DND-41 (cell line): ENCODE measurements at regions not wholly inside any gene's neighbourhood (a gene's known extent, or its start where the extent isn't known, plus 50 kb on each side); places are given as distances from the start of the nearest gene placed in this dataset.

Source experiments
- ATAC-seq: fragments of 200-7000 bp; cut with Tn5 transposase; 3 replicates; pipeline ENCODE4 v1.9.1; 2021; ENCODE audit warnings: low read depth; ENCODE audit not compliant: insufficient read depth
- DNase-seq: peaks from one replicate; pipeline ENCODE4 v3.0.0-alpha.2; 2020
- H2AFZ ChIP-seq: 2 replicates; pipeline ENCODE4 v1.6.0; 2012; ENCODE audit warnings: low read depth, low read length
- H3K27ac ChIP-seq: 2 replicates; pipeline ENCODE4 v1.5.1; 2012; ENCODE audit warnings: low read length, inconsistent platforms
- H3K27me3 ChIP-seq: fragments of 200-600 bp; sonication (generic); 2 replicates; pipeline ENCODE4 v1.6.0; 2012; ENCODE audit warnings: low read length, mild to moderate bottlenecking, inconsistent platforms; ENCODE audit not compliant: insufficient read depth, poor library complexity
- H3K36me3 ChIP-seq: 2 replicates; pipeline ENCODE4 v1.5.1; 2012; ENCODE audit warnings: low read length, inconsistent platforms; ENCODE audit not compliant: insufficient read depth
- H3K4me1 ChIP-seq: 2 replicates; pipeline ENCODE4 v1.5.1; 2012; ENCODE audit warnings: mild to moderate bottlenecking, low read length; ENCODE audit not compliant: insufficient read depth
- H3K4me2 ChIP-seq: 2 replicates; pipeline ENCODE4 v1.6.0; 2012; ENCODE audit warnings: mild to moderate bottlenecking, moderate library complexity, low read length, inconsistent platforms; ENCODE audit not compliant: insufficient read depth
- H3K4me3 ChIP-seq, 2 experiments: fragments of 200-600 bp in 1 of 2; shearing (Covaris generic) in 1 of 2; 2 replicates each; pipeline ENCODE4 v1.5.1; 2012 to 2016; ENCODE audit warnings: inconsistent platforms in 2 of 2, low read length in 2 of 2, mild to moderate bottlenecking in 2 of 2, low read depth in 1 of 2, moderate library complexity in 1 of 2
- H3K79me2 ChIP-seq: 2 replicates; pipeline ENCODE4 v1.6.0; 2012; ENCODE audit warnings: low read length, inconsistent platforms; ENCODE audit not compliant: insufficient read depth
- H3K9ac ChIP-seq: 2 replicates; pipeline ENCODE4 v1.6.0; 2012; ENCODE audit warnings: low read depth, mild to moderate bottlenecking, inconsistent platforms, low read length, moderate library complexity
- H3K9me3 ChIP-seq: 2 replicates; pipeline ENCODE4 v1.5.1; 2012; ENCODE audit warnings: low read length, moderate library complexity, mild to moderate bottlenecking, inconsistent platforms; ENCODE audit not compliant: insufficient read depth, severe bottlenecking
- H4K20me1 ChIP-seq: 2 replicates; pipeline ENCODE4 v1.6.0; 2012; ENCODE audit warnings: low read length; ENCODE audit not compliant: insufficient read depth
- CTCF ChIP-seq: IDR thresholded peaks from 2 replicates; pipeline ENCODE4 v1.5.1; 2012; ENCODE audit warnings: borderline replicate concordance, low read length, moderate library complexity, mild to moderate bottlenecking; ENCODE audit not compliant: poor library complexity, severe bottlenecking; ENCODE audit errors: extremely low read depth
- EZH2 ChIP-seq: IDR thresholded peaks from 3 replicates; pipeline ENCODE4 v1.6.1; 2012; ENCODE audit warnings: borderline replicate concordance, low read depth, mild to moderate bottlenecking, moderate library complexity, low read length, inconsistent platforms; ENCODE audit not compliant: severe bottlenecking

DNA sequence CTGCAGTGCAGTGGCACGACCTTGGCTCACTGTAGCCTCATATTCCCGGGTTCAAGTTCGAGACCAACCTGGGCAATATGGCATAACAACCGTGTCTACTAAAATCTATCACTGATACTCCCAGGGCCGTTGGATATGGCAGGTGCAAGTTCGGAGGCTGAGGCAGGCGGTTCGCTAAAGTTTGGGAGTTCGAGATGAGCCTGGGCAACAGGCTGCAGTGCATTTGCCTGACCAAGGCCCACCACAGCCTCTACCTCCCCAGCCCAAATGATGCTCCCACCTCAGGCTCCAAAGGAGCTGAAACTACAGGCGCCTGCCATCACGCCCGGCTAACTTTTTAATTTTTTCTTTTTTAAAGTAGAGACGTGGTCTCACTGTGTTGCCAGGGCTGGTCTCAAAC is 177.1 kb upstream of the ALG10B start:
- Histone ChIP-seq H3K4me3 (no peak overlapping the region), H3K9ac (no peak overlapping the region), H3K4me2 (no peak overlapping the region), H3K79me2 (no peaks in the 10 kb centered on the region), H3K9me3 (no peaks in the 10 kb centered on the region), H2AFZ (peak overlapping the region; percentile 56; the same call in 1 of the 2 replicates), H3K27me3 (no peaks in the 10 kb centered on the region), H3K36me3 (no peaks in the 10 kb centered on the region), H3K4me1 (0 out of 2 replicates have a peak, but pooled peaks cover 3% of the 10 kb centered on the region), H3K27ac (no peak overlapping the region), H4K20me1 (no peaks in the 10 kb centered on the region)
- ATAC-seq (no peak), DNase-seq (no peak)
- TF ChIP-seq CTCF = no peak
- TF ChIP-seq EZH2 = no peak

- Histone ChIP-seq H2AFZ (no peak overlapping the region), H3K4me3 (no peak overlapping the region), H3K27ac (no peak overlapping the region), H3K79me2 (no peaks in the 10 kb centered on the region), H3K9me3 (peaks cover 4% of the 10 kb centered on the region), H4K20me1 (no peaks in the 10 kb centered on the region), H3K4me1 (0 out of 2 replicates have a peak, but pooled peaks cover 3% of the 10 kb centered on the region), H3K36me3 (no peaks in the 10 kb centered on the region), H3K27me3 (no peaks in the 10 kb centered on the region), H3K4me2 (no peak overlapping the region), H3K9ac (no peak overlapping the region)
- TF ChIP-seq CTCF (no peak), EZH2 (no peak)
- DNase-seq = no peak
- no peak for ATAC-seq
These were observed 175.3 kb upstream of the ALG10B start for GRCh38 chr12:38141239-38141638.

- Histone ChIP-seq H3K9me3 (peaks cover 8% of the 10 kb centered on the region), H3K4me3 (no peak overlapping the region), H3K36me3 (no peaks in the 10 kb centered on the region), H2AFZ (no peak overlapping the region), H3K4me1 (0 out of 2 replicates have a peak, but pooled peaks cover 3% of the 10 kb centered on the region), H3K27ac (no peak overlapping the region), H3K27me3 (no peaks in the 10 kb centered on the region), H3K9ac (no peak overlapping the region), H3K4me2 (no peak overlapping the region), H4K20me1 (no peaks in the 10 kb centered on the region), H3K79me2 (no peaks in the 10 kb centered on the region)
- ATAC-seq = no peak
- TF ChIP-seq EZH2 (no peak), CTCF (no peak)
- no peak for DNase-seq
These were observed 174.7 kb upstream of the ALG10B start for GRCh38 chr12:38141861-38142260.

DNA sequence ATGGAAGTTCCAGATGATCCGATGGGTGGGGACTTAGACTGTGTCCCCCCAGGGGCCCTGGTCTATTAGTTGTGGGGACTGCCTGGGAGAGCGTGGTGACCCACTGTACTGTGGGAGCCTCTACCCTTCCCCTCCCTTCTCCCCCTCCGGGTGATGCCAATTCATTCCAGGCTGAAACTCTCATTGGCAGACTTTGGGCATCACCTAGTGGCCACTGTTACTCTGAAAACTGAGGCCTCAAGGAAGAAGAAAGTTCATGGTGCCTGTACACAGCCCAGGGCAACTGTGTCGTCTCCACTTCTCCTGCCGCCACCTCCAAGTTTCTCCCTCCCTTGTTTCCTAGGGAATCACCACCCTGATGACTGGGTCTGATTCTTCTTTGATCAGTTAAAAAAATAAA is 173.6 kb upstream of the ALG10B start:
- Histone ChIP-seq H3K4me3 (no peak overlapping the region), H3K9me3 (peaks cover 13% of the 10 kb centered on the region), H2AFZ (no peak overlapping the region), H3K36me3 (no peaks in the 10 kb centered on the region), H3K4me2 (no peak overlapping the region), H3K4me1 (0 out of 2 replicates have a peak, but pooled peaks cover 3% of the 10 kb centered on the region), H3K9ac (no peak overlapping the region), H3K27ac (no peak overlapping the region), H3K27me3 (no peaks in the 10 kb centered on the region), H4K20me1 (no peaks in the 10 kb centered on the region), H3K79me2 (no peaks in the 10 kb centered on the region)
- no peak for DNase-seq
- TF ChIP-seq CTCF = no peak
- TF ChIP-seq EZH2 = no peak
- ATAC-seq = no peak
